Pulmonary artery endothelial cell (primary cell): ENCODE measurements at regions not wholly inside any gene's neighbourhood (a gene's known extent, or its start where the extent isn't known, plus 50 kb on each side); places are given as distances from the start of the nearest gene placed in this dataset.

Experiments used
- DNase-seq: peaks from one replicate; pipeline ENCODE4 v3.0.0-alpha.2; 2011; ENCODE audit warnings: low read depth, low spot score

DNA sequence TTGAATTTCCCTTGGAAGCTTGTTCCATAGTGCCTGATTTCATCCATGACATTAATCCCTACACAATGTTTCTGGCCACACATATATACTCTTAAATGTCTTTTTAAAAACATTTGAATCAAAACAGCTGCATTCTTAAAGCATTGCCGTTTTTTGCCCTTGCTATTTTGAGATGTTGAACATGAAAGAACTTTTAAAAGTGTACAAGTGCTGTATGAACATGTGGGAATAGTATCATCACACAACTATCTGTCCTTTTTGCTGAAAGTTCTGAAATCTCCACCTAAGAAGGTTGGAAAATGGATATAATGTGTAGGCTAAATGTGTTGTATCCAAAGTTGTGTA lies 318.7 kb upstream of the UBE2E3 start:
- DNase-seq = no peak

DNA sequence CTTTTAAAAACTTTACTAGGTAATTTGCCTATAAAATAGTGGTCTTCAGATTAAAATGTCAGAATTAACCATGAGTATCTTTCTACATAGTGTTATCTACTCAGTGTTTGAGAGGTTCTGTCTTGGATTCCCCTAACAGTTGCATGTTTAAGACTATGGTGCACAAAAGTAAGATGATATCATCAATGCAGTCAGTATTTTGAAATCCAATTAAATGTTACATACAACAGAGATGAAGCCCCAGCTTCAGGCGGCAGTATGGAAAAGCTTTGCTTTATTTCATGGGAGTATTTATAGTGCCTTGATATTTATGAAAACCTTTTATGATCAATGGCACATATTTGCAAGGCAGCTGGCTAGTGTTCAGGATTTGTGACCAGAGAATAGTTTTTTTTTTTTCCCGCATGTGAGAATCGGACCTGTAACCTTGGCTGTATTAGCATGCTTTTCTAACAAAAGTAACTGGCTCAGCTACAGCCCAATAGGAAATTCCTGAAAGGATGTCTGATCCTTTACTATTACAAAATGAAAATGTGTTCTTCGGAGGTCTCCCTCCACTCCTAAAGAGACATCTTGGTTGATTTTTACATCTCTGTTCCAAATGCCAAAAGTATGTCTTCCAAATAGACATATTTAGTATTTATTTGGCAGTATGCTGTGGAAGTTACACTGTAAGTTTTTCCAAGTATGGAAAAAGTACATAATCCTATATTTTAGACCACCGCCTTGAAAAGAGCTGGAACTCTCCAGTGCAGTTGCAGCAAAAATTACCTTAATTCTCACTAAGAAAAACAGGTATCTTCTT lies 319.3 kb upstream of the UBE2E3 start:
- DNase-seq = no peak

- DNase-seq = no peak
Observed at GRCh38 chr2:180660207-180660606, 320.2 kb upstream of the UBE2E3 start.

GRCh38 chr2:180657054-180657453 lies 323.4 kb upstream of the UBE2E3 start:
- DNase-seq = no peak

DNA sequence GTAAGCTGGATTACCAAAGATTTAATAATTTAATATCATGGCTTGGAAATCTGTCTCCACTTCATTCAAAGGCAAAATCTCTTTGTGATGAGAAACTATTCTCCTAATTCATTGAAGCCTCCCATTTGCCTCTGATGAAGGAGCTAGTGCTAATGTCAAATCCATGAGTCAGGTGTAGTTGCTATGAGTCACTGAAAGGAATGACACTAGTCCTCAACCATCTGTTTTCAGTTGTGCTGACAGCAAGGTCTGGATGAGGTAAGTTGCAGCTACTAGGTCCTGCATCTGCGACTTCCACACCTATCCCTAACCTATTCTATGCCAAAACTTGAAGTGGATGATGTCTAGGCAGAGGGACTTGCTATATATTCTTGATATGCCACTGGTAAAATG lies 324.0 kb upstream of the UBE2E3 start:
- DNase-seq = no peak

DNA sequence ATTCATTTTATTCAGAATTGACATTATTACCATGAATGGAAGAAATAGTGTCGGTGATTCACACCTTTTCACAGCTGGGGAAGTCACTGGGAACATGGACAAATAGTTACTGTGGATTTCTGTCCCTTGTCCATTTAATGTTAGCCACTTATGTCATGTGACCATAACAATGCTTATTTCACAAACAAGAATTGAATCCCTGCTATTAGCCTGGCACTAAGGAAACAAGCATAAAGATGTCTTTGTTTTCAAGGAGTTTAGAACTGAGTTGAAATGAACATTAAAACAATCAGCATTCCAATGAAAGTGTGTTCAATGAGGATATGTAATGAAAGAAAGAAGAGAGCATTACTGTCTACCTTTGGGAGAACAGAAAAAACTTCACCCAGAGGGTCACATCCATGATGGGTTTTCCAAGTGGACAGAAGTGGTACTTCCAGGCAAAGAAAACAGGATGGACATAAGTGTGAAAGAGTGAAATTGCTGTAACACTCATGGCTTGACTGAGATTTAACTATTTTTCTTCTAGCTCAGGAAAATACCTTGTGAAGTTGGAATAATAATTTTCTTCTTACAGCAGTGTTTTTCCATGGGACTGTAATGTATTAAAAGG lies 324.5 kb upstream of the UBE2E3 start:
- DNase-seq = no peak

DNA sequence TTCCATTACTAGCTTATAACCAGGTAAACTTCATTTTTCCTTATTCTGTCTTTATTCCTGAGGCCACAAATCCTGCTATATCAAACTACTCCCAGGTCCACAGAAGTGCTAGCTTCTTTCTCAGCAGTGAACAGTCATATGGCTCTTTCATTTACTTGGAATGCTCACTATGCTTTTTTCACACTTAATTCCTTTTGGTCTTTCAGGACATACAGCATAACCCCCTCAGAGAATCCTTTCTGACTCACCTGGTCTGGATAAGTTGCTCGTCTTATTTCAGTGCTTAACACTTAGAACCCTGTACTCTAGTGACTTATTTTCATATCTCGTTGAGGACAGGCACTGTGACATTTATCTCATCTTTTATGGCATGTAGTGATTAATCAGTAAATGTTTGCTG lies 325.0 kb upstream of the UBE2E3 start:
- DNase-seq = no peak

- DNase-seq = no peak
Observed at GRCh38 chr2:180653481-180653880, 326.9 kb upstream of the UBE2E3 start.

- no peak for DNase-seq
Observed at GRCh38 chr2:180652794-180653193, 327.6 kb upstream of the UBE2E3 start.

DNA sequence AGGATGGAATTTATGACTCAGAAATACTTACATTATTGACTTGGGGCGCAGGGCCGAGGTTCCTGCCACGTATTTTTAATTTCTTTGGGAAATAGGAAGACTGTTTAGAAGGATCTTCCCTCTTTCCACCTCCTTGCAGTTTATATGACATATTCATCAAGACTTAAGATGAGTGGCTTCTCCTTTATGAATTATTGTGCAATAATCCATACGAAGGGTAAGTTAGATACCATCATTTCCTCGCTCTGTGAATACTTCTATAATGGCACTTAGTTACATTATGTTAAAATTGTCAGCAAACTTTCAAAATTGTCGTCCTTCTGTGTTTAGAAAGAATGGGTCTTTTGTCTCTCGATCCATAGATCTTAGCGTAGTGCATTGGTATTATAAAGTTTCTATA lies 328.8 kb upstream of the UBE2E3 start:
- no peak for DNase-seq

GRCh38 chr2:180647621-180648020 lies 332.8 kb upstream of the UBE2E3 start:
- DNase-seq = no peak

GRCh38 chr2:180647221-180647620 lies 333.2 kb upstream of the UBE2E3 start:
- no peak for DNase-seq

- DNase-seq = no peak
Observed at GRCh38 chr2:180646756-180647155, 333.6 kb upstream of the UBE2E3 start.

GRCh38 chr2:180644709-180645108 lies 335.7 kb upstream of the UBE2E3 start:
- DNase-seq = no peak

GRCh38 chr2:180630756-180631155 lies 349.6 kb upstream of the UBE2E3 start:
- no peak for DNase-seq

- DNase-seq = no peak
Observed at GRCh38 chr2:180625006-180625844, 355.2 kb upstream of the UBE2E3 start.

DNA sequence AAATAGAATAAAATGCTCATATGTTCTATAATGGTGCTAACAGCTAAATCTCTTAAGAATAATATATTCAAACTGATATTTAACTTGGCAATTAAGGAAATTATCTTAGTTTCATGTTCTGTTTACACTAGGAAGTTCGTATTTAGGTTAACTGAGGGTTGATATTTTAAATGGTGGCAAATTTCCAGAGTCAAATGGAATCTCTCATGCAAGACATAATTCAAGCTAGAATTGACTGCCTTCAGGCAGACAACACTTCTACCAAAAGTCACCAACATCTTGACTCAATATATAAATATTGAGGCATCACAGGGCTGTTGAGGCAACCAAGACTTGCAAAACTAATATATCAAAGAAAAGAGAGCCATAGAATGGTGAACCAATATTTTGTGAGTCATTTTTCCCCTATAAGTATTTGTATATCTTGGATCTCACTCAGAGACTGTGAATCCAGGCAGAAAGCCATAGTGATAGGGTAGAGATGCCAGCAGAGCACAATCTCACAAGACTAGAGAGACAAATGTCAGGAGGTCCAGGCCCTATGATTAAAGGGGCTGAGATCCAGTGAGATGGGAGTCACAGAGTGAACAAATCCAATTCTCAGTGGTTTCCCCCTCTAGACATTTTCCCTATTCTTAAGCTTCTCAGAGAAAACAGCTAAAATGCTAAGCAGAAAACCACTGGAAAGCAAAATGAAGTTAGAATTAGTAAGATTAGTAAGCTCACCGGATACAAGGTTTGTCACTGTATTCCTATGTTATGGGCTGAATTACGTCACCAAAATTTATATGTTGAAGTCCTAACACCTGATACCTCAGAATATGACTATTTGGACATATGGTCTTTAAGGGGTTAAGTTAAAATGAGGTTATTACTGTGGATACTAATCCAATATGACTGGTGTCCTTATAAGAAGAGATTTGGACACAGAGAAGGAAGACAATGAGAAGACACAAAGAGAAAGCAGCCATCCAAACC lies 358.2 kb upstream of the UBE2E3 start:
- DNase-seq = no peak

- DNase-seq = no peak
Observed at GRCh38 chr2:180621366-180621765, 359.0 kb upstream of the UBE2E3 start.

- DNase-seq = no peak
Observed at GRCh38 chr2:180618570-180618969, 361.8 kb upstream of the UBE2E3 start.

DNA sequence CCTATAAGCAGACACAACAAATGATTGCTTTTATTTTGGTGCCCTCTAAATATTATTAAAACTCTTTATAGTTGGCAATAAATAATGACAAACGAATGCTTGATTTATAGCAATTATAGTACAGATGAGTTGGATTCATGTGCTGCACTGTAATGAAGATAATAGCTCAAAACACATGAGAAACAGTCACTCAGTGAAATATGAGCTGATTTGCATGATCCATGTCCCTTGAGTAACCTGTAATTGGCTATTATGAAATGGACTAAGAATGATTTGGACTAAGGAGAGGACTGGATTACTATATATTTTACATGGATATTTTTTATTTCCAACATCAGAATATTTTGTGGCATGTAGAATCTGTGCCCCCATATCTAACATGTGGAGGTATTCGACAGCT lies 365.6 kb upstream of the UBE2E3 start:
- DNase-seq = no peak

GRCh38 chr2:180609626-180610340 lies 370.6 kb upstream of the UBE2E3 start:
- no peak for DNase-seq
